ENCODE measurements at regions not wholly inside any gene's neighbourhood (a gene's known extent, or its start where the extent isn't known, plus 50 kb on each side); places are given as distances from the start of the nearest gene placed in this dataset.
"Not testable (repeated sequence)": the region's sequence is repeated elsewhere in the genome, so short reads cannot be mapped to it uniquely, and the experiment has no call there.

GRCh38 chr14:97162621-97163020 lies 365.4 kb downstream of the VRK1 start:
- ATAC-seq (ENCODE audit: insufficient number of reproducible peaks, low FRiP score, low read depth) (no peak), DNase-seq (ENCODE audit: low spot score) (no peak)
- H3K4me3 ChIP-seq = no peak overlapping the region
- TF ChIP-seq CTCF (IDR thresholded peaks at IDR 0.05) = no peak
- no peak overlapping the region for H3K27ac ChIP-seq
- no peaks in the 10 kb centered on the region for H3K4me1 ChIP-seq (ENCODE audit: control insufficient read depth in 1 of 2, low read depth in 2 of 2)
- no peaks in the 10 kb centered on the region for H3K36me3 ChIP-seq
- no peaks in the 10 kb centered on the region for H3K9me3 ChIP-seq
- no peaks in the 10 kb centered on the region for H3K27me3 ChIP-seq (replicated peaks; ENCODE audit: insufficient read depth)

GRCh38 chr14:97164021-97164420 lies 366.8 kb downstream of the VRK1 start:
- DNase-seq (ENCODE audit: low spot score) (no peak), ATAC-seq (ENCODE audit: insufficient number of reproducible peaks, low FRiP score, low read depth) (no peak)
- H3K4me1 ChIP-seq (ENCODE audit: control insufficient read depth in 1 of 2, low read depth in 2 of 2) = no peaks in the 10 kb centered on the region
- H3K27me3 ChIP-seq (replicated peaks; ENCODE audit: insufficient read depth) = no peaks in the 10 kb centered on the region
- H3K27ac ChIP-seq = no peak overlapping the region
- no peaks in the 10 kb centered on the region for H3K36me3 ChIP-seq
- no peak for TF ChIP-seq CTCF (IDR thresholded peaks at IDR 0.05)
- no peaks in the 10 kb centered on the region for H3K9me3 ChIP-seq
- no peak overlapping the region for H3K4me3 ChIP-seq

GRCh38 chr14:97166497-97166896 lies 369.3 kb downstream of the VRK1 start:
- H3K4me1 ChIP-seq (ENCODE audit: control insufficient read depth in 1 of 2, low read depth in 2 of 2) = no peaks in the 10 kb centered on the region
- no peaks in the 10 kb centered on the region for H3K27me3 ChIP-seq (replicated peaks; ENCODE audit: insufficient read depth)
- no peak for TF ChIP-seq CTCF (IDR thresholded peaks at IDR 0.05)
- H3K36me3 ChIP-seq = no peaks in the 10 kb centered on the region
- H3K9me3 ChIP-seq = no peaks in the 10 kb centered on the region
- no peak overlapping the region for H3K27ac ChIP-seq
- H3K4me3 ChIP-seq = no peak overlapping the region
- DNase-seq (ENCODE audit: low spot score) = no peak
- no peak for ATAC-seq (ENCODE audit: insufficient number of reproducible peaks, low FRiP score, low read depth)

- H3K9me3 ChIP-seq; H3K4me1 ChIP-seq (ENCODE audit: control insufficient read depth in 1 of 2, low read depth in 2 of 2); DNase-seq (ENCODE audit: low spot score); H3K4me3 ChIP-seq; ATAC-seq (ENCODE audit: insufficient number of reproducible peaks, low FRiP score, low read depth); H3K27me3 ChIP-seq (replicated peaks; ENCODE audit: insufficient read depth); H3K36me3 ChIP-seq; H3K27ac ChIP-seq: not testable (repeated sequence)
These were observed 370.4 kb downstream of the VRK1 start for GRCh38 chr14:97167577-97167976.

GRCh38 chr14:97172644-97173043 lies 375.5 kb downstream of the VRK1 start:
- no peak overlapping the region for H3K4me3 ChIP-seq
- TF ChIP-seq CTCF (IDR thresholded peaks at IDR 0.05) = no peak
- ATAC-seq (ENCODE audit: insufficient number of reproducible peaks, low FRiP score, low read depth) = no peak
- H3K36me3 ChIP-seq = no peaks in the 10 kb centered on the region
- H3K9me3 ChIP-seq = no peaks in the 10 kb centered on the region
- no peaks in the 10 kb centered on the region for H3K4me1 ChIP-seq (ENCODE audit: control insufficient read depth in 1 of 2, low read depth in 2 of 2)
- H3K27me3 ChIP-seq (replicated peaks; ENCODE audit: insufficient read depth) = no peaks in the 10 kb centered on the region
- DNase-seq (ENCODE audit: low spot score) = no peak
- H3K27ac ChIP-seq = no peak overlapping the region

GRCh38 chr14:97177016-97177415 lies 379.8 kb downstream of the VRK1 start:
- Histone ChIP-seq H3K4me3 (no peak overlapping the region), H3K36me3 (no peaks in the 10 kb centered on the region), H3K4me1 (ENCODE audit: control insufficient read depth in 1 of 2, low read depth in 2 of 2) (no peaks in the 10 kb centered on the region), H3K27ac (no peak overlapping the region), H3K9me3 (no peaks in the 10 kb centered on the region), H3K27me3 (replicated peaks; ENCODE audit: insufficient read depth) (no peaks in the 10 kb centered on the region)
- ATAC-seq (ENCODE audit: insufficient number of reproducible peaks, low FRiP score, low read depth) (no peak), DNase-seq (ENCODE audit: low spot score) (no peak)
- TF ChIP-seq CTCF (IDR thresholded peaks at IDR 0.05) = no peak
